K562 (cell line): ENCODE measurements at regions not wholly inside any gene's neighbourhood (a gene's known extent, or its start where the extent isn't known, plus 50 kb on each side); places are given as distances from the start of the nearest gene placed in this dataset.

Experiments
- ATAC-seq: fragments of 200-7000 bp; cut with Tn5 transposase; 3 replicates; pipeline ENCODE4 v1.9.1; 2020; ENCODE audit warnings: moderate library complexity
- BruUV-seq: library from RNA; stranded (reverse); fragments of 400-500 nt; replicated peaks from 2 replicates; lab custom pipeline; 2021; lab: Mats Ljungman, UMichigan
- CTCF ChIA-PET: fragments of 300-600 bp; formaldehyde crosslinking; extraction: SDS; loops from one replicate; lab custom pipeline; 2021; ENCODE audit warnings: low intra/inter-chr PET ratio; lab: Yijun Ruan, JAX
- POLR2A ChIA-PET: fragments of 300-600, 350-650 bp; sonication (Branson Sonifier 250); formaldehyde crosslinking; extraction: SDS; loops from one replicate; lab custom pipeline; 2021; ENCODE audit warnings: antibody characterized with exemption, inconsistent platforms; lab: Yijun Ruan, JAX
- DNase-seq, 4 experiments: peaks; one replicate each; pipeline versions ENCODE4 v3.0.0 to v3.0.0-alpha.2; 2011 to 2018; ENCODE audit warnings: low spot score in 3 of 4, mixed read lengths in 3 of 4; ENCODE audit errors: extremely low read depth in 1 of 4
- FAIRE-seq: peaks from 2 replicates; lab custom pipeline; 2011; peaks lifted over from hg19 to GRCh38; lab: Jason Lieb, UNC
- H2AFZ ChIP-seq: 2 replicates; pipeline ENCODE4 v1.6.0; 2011; ENCODE audit warnings: low read depth, low read length, control low read depth, inconsistent platforms
- H3K27ac ChIP-seq: fragments of 200-600 bp; 3 replicates; pipeline ENCODE4 v1.8.0; 2011; ENCODE audit warnings: low read depth, mild to moderate bottlenecking, control low read depth, inconsistent platforms, low read length, moderate library complexity, mixed read lengths; ENCODE audit errors: extremely low read depth
- H3K27me3 ChIP-seq, 2 experiments: fragments of 300-600 bp in 1 of 2; 2 replicates in 1 of 2; 3 replicates in 1 of 2; pipeline versions ENCODE4 v1.6.0 to v1.8.0; 2011; ENCODE audit warnings: inconsistent platforms in 2 of 2, low read length in 2 of 2, mild to moderate bottlenecking in 1 of 2, mixed read lengths in 1 of 2, moderate library complexity in 1 of 2; ENCODE audit not compliant: control insufficient read depth in 2 of 2, insufficient read depth in 2 of 2
- H3K36me3 ChIP-seq: fragments of 300-600 bp; 3 replicates; pipeline ENCODE4 v1.8.0; 2011; ENCODE audit warnings: mild to moderate bottlenecking, low read length, inconsistent platforms; ENCODE audit not compliant: control insufficient read depth, insufficient read depth
- H3K4me1 ChIP-seq, 2 experiments: fragments of 200-600 bp in 1 of 2; replicated peaks in 1 of 2; 2 replicates in 1 of 2; 3 replicates in 1 of 2; pipeline versions ENCODE4 v1.5.1 to v1.8.0; 2011; ENCODE audit warnings: inconsistent platforms in 2 of 2, low read length in 2 of 2, mild to moderate bottlenecking in 1 of 2, mixed read lengths in 1 of 2, moderate library complexity in 1 of 2; ENCODE audit not compliant: control insufficient read depth in 2 of 2, insufficient read depth in 2 of 2
- H3K4me2 ChIP-seq: 2 replicates; pipeline ENCODE4 v1.6.1; 2011; ENCODE audit warnings: low read length, control low read depth, inconsistent platforms, mixed read lengths; ENCODE audit not compliant: insufficient read depth
- H3K4me3 ChIP-seq: fragments of 200-600 bp; sonication (generic), shearing (Covaris generic); 2 replicates; pipeline ENCODE4 v1.5.1; 2016; ENCODE audit warnings: control low read depth, inconsistent platforms
- H3K79me2 ChIP-seq: fragments of 200-600 bp; 3 replicates; pipeline ENCODE4 v1.8.0; 2011; ENCODE audit warnings: low read length, inconsistent platforms; ENCODE audit not compliant: control insufficient read depth, insufficient read depth
- H3K9ac ChIP-seq, 2 experiments: 2 replicates each; pipeline versions ENCODE4 v1.6.0 to v1.6.1; 2011; ENCODE audit warnings: low read depth in 2 of 2, low read length in 2 of 2, control low read depth in 1 of 2, inconsistent platforms in 1 of 2, mild to moderate bottlenecking in 1 of 2, mixed read lengths in 1 of 2; ENCODE audit not compliant: insufficient read depth in 1 of 2
- H3K9me1 ChIP-seq: one replicate; pipeline ENCODE4 v1.6.0; 2011; ENCODE audit warnings: inconsistent platforms, mild to moderate bottlenecking, low read length, moderate library complexity; ENCODE audit not compliant: control insufficient read depth, insufficient read depth
- H3K9me3 ChIP-seq: replicated peaks from 2 replicates; pipeline ENCODE4 v1.5.1; 2011; ENCODE audit warnings: low read depth, low read length, inconsistent platforms; ENCODE audit not compliant: control insufficient read depth, insufficient read depth
- H4K20me1 ChIP-seq: replicated peaks from 2 replicates; pipeline ENCODE4 v1.6.1; 2011; ENCODE audit warnings: low read length, inconsistent platforms, mixed read lengths; ENCODE audit not compliant: control insufficient read depth, insufficient read depth
- C11orf30 ChIP-seq: fragments of 450-650 bp; IDR thresholded peaks from 2 replicates; pipeline ENCODE4 v1.6.1; 2016; ENCODE audit warnings: low read depth, mild to moderate bottlenecking
- MAFF ChIP-seq: IDR thresholded peaks from 2 replicates; pipeline ENCODE4 v1.6.1; 2012; ENCODE audit warnings: low read length, improper control_type of control experiment
- MAFG ChIP-seq: fragments of 450-650 bp; conservative IDR thresholded peaks from 2 replicates; pipeline ENCODE4 v1.6.1; 2016; ENCODE audit warnings: missing genetic modification characterization, missing compliant biosample characterization
- MAFK ChIP-seq: IDR thresholded peaks from 2 replicates; pipeline ENCODE4 v1.6.1; 2011; ENCODE audit warnings: low read length, improper control_type of control experiment
- SETDB1 ChIP-seq: IDR thresholded peaks from one replicate; pipeline ENCODE4 v1.6.1; 2012; ENCODE audit warnings: low read length, control low read depth, inconsistent platforms
- STAT6 ChIP-seq: sonication (generic); formaldehyde crosslinking; IDR thresholded peaks from 2 replicates; pipeline ENCODE4 v1.8.1; 2023; ENCODE audit warnings: mild to moderate bottlenecking, missing genetic modification reagents
- ZBTB26 ChIP-seq: fragments of 450-650 bp; formaldehyde crosslinking; IDR thresholded peaks from 2 replicates; pipeline ENCODE4 v1.4.0; 2022; ENCODE audit warnings: missing genetic modification characterization
- ZNF316 ChIP-seq: fragments of 450-650 bp; IDR thresholded peaks from 2 replicates; pipeline ENCODE4 v1.6.1; 2016
- ZNF740 ChIP-seq, 3 experiments: fragments of 200-800 bp in 1 of 3; sonication (Bioruptor generic) in 1 of 3; sonication (generic) in 1 of 3; formaldehyde crosslinking in 1 of 3; IDR thresholded peaks; 2 replicates each; pipeline versions ENCODE4 v1.6.1 to v1.8.0; 2016 to 2022; ENCODE audit warnings: mild to moderate bottlenecking in 2 of 3, missing compliant biosample characterization in 2 of 3, missing genetic modification characterization in 2 of 3, missing genetic modification reagents in 1 of 3
- WGBS: fragments of 100-300 bp; shearing (Covaris generic); methylation state at CpG from one replicate; pipeline ENCODE4 v1.1.6; 2016; ENCODE audit warnings: low coverage, mixed read lengths; ENCODE audit not compliant: insufficient coverage; ENCODE audit errors: missing lambda C conversion rate; 5-methylcytosine and 5-hydroxymethylcytosine counted together
- in situ Hi-C: fragments of 300-500 bp; cut with MboI; formaldehyde crosslinking; loops from 4 replicates; pipeline ENCODE4 v1.15.0; 2018; ENCODE audit warnings: inconsistent platforms, mixed read lengths
- intact Hi-C: fragments of 100-400 bp; cut with micrococcal nuclease; formaldehyde crosslinking; loops from 2 replicates; pipeline ENCODE4 v1.14.2; 2022

- ChIA-PET POLR2A (interaction anchor here (1.5 kb wide), 1 partner anchor 19 kb away, joined by 4 read pairs; no protein-coding TSS in a partner anchor), CTCF (no interaction called here)
- in situ Hi-C loops (no loop called here), intact Hi-C loops (no loop called here)
- Histone ChIP-seq H3K36me3 (no peaks in the 10 kb centered on the region), H3K27me3 (peaks cover 0 to 31% of the 10 kb centered on the region in 2 experiments; a peak in 3 of 5 replicates), H3K9me1 (no peaks in the 10 kb centered on the region), H3K9me3 (no peaks in the 10 kb centered on the region), H3K4me1 (peaks cover 0 to 11% of the 10 kb centered on the region in 2 experiments; a peak in 3 of 5 replicates), H3K4me2 (no peak overlapping the region), H3K9ac (no peak overlapping the region), H4K20me1 (0 out of 2 replicates have a peak, but pooled peaks cover 3% of the 10 kb centered on the region), H3K79me2 (no peaks in the 10 kb centered on the region), H3K27ac (no peak overlapping the region), H2AFZ (no peak overlapping the region), H3K4me3 (no peak overlapping the region)
- ATAC-seq (no peak), FAIRE-seq (no peak), DNase-seq (no peak)
- TF ChIP-seq ZNF740 (CRISPR knock-in tag; IDR thresholded peaks at IDR 0.05) (no peak), ZNF740 (tag; IDR thresholded peaks at IDR 0.05) (no peak), MAFF (peak; percentile 65), STAT6 (CRISPR knock-in tag) (no peak), SETDB1 (no peak), MAFG (tag) (peak; percentile 66), C11orf30 (peak; percentile 80), ZBTB26 (CRISPR knock-in tag) (no peak), ZNF316 (peak; percentile 85), MAFK (peak; percentile 67)
- no TSS peak for BruUV-seq
- 10% methylated on average over 3 of the region's 3 CpGs for WGBS
These were observed 123.4 kb upstream of the ZNF92 start for GRCh38 chr7:65250216-65250615.
